Endothelial cell of umbilical vein (primary cell): ENCODE measurements at regions not wholly inside any gene's neighbourhood (a gene's known extent, or its start where the extent isn't known, plus 50 kb on each side); places are given as distances from the start of the nearest gene placed in this dataset.

ENCODE experiments used
- BruUV-seq: library from RNA; stranded (reverse); fragments of 400-500 nt; replicated peaks from 2 replicates; lab custom pipeline; 2021; lab: Mats Ljungman, UMichigan
- CTCF ChIA-PET: fragments of 300-600, 350-600 bp; sonication (Branson Sonifier 250); formaldehyde crosslinking; loops from one replicate; lab custom pipeline; 2021; ENCODE audit warnings: antibody characterized with exemption, inconsistent platforms; lab: Charles Lee
- POLR2A ChIA-PET: fragments of 300-600, 350-600 bp; sonication (Branson Sonifier 250); formaldehyde crosslinking; loops from one replicate; lab custom pipeline; 2021; ENCODE audit warnings: antibody characterized with exemption, inconsistent platforms; lab: Charles Lee
- DNase-seq: peaks from one replicate; pipeline ENCODE4 v3.0.0-alpha.2; 2011; ENCODE audit warnings: low read depth, low spot score
- FAIRE-seq: peaks from 2 replicates; lab custom pipeline; 2011; peaks lifted over from hg19 to GRCh38; lab: Jason Lieb, UNC
- H2AFZ ChIP-seq: 2 replicates; pipeline ENCODE4 v1.6.0; 2012; ENCODE audit warnings: low read depth, low read length, control low read depth, inconsistent platforms
- H3K27ac ChIP-seq: 2 replicates; pipeline ENCODE4 v1.5.1; 2011; ENCODE audit warnings: low read depth, mild to moderate bottlenecking, control low read depth, low read length, moderate library complexity; ENCODE audit not compliant: insufficient read depth
- H3K27me3 ChIP-seq, 2 experiments: 2 replicates each; pipeline versions ENCODE4 v1.6.0 to v1.6.1; 2011; ENCODE audit warnings: low read length in 2 of 2, mixed read lengths in 1 of 2; ENCODE audit not compliant: control insufficient read depth in 2 of 2, insufficient read depth in 2 of 2
- H3K36me3 ChIP-seq, 2 experiments: 2 replicates in 1 of 2; 3 replicates in 1 of 2; pipeline ENCODE4 v1.5.1; 2011; ENCODE audit warnings: low read length in 2 of 2, mild to moderate bottlenecking in 1 of 2, moderate library complexity in 1 of 2; ENCODE audit not compliant: control insufficient read depth in 2 of 2, insufficient read depth in 2 of 2; ENCODE audit errors: extremely low read depth in 1 of 2
- H3K4me1 ChIP-seq: 3 replicates; pipeline ENCODE4 v1.5.1; 2011; ENCODE audit warnings: mild to moderate bottlenecking, low read length; ENCODE audit not compliant: control insufficient read depth, insufficient read depth; ENCODE audit errors: extremely low read depth
- H3K4me2 ChIP-seq: 2 replicates; pipeline ENCODE4 v1.6.1; 2011; ENCODE audit warnings: low read length, control low read depth, mixed read lengths; ENCODE audit not compliant: insufficient read depth
- H3K4me3 ChIP-seq, 3 experiments: fragments of 200-600 bp in 1 of 3; sonication (generic), shearing (Covaris generic) in 1 of 3; replicated peaks in 1 of 3; 2 replicates each; pipeline ENCODE4 v1.5.1; 2011 to 2016; ENCODE audit warnings: control low read depth in 3 of 3, low read length in 3 of 3, mild to moderate bottlenecking in 2 of 3, inconsistent platforms in 1 of 3, low read depth in 1 of 3, moderate library complexity in 1 of 3; ENCODE audit not compliant: insufficient read depth in 1 of 3
- H3K79me2 ChIP-seq: 2 replicates; pipeline ENCODE4 v1.6.0; 2012; ENCODE audit warnings: low read length, inconsistent platforms; ENCODE audit not compliant: control insufficient read depth, insufficient read depth
- H3K9ac ChIP-seq: replicated peaks from 2 replicates; pipeline ENCODE3; 2011; ENCODE audit warnings: low read length, control low read depth; ENCODE audit not compliant: insufficient read depth; ENCODE audit errors: extremely low read depth
- H3K9me1 ChIP-seq: replicated peaks from 3 replicates; pipeline ENCODE4 v1.6.0; 2011; ENCODE audit warnings: mild to moderate bottlenecking, low read length; ENCODE audit not compliant: control insufficient read depth, insufficient read depth; ENCODE audit errors: extremely low read depth
- H3K9me3 ChIP-seq: replicated peaks from 2 replicates; pipeline ENCODE4 v1.5.1; 2012; ENCODE audit warnings: low read length, inconsistent platforms; ENCODE audit not compliant: control insufficient read depth, insufficient read depth
- H4K20me1 ChIP-seq: replicated peaks from 2 replicates; pipeline ENCODE3; 2011; ENCODE audit warnings: mild to moderate bottlenecking, low read length; ENCODE audit not compliant: control insufficient read depth, insufficient read depth; ENCODE audit errors: extremely low read depth
- EZH2 ChIP-seq: IDR thresholded peaks from 2 replicates; pipeline ENCODE4 v1.6.1; 2012; ENCODE audit warnings: borderline replicate concordance, low read depth, mild to moderate bottlenecking, moderate library complexity, low read length, inconsistent platforms; ENCODE audit not compliant: severe bottlenecking
- FOS ChIP-seq: IDR thresholded peaks from 2 replicates; pipeline ENCODE4 v1.6.1; 2011; ENCODE audit warnings: mild to moderate bottlenecking, low read length, moderate library complexity, borderline replicate concordance; ENCODE audit not compliant: insufficient read depth
- GATA2 ChIP-seq: IDR thresholded peaks from 2 replicates; pipeline ENCODE4 v1.7.0; 2011; ENCODE audit warnings: low read depth, mild to moderate bottlenecking, moderate library complexity, mixed read lengths, low read length; ENCODE audit not compliant: insufficient read length, insufficient read depth
- JUN ChIP-seq: IDR thresholded peaks from 2 replicates; pipeline ENCODE4 v1.6.1; 2011; ENCODE audit warnings: borderline replicate concordance, low read depth; ENCODE audit not compliant: insufficient read length, insufficient read depth
- MAX ChIP-seq: IDR thresholded peaks from 2 replicates; pipeline ENCODE4 v1.6.1; 2011; ENCODE audit not compliant: insufficient read depth, insufficient read length
- MYC ChIP-seq: IDR thresholded peaks from one replicate; pipeline ENCODE4 v1.6.1; 2011; ENCODE audit warnings: mild to moderate bottlenecking, low read depth, low read length
- POLR2A ChIP-seq: IDR thresholded peaks from 2 replicates; pipeline ENCODE4 v1.6.1; 2012; ENCODE audit warnings: low read depth, mild to moderate bottlenecking, control low read depth, low read length
- POLR2AphosphoS5 ChIP-seq: IDR thresholded peaks from 2 replicates; pipeline ENCODE4 v1.6.1; 2012; ENCODE audit warnings: low read depth, mild to moderate bottlenecking, control low read depth, low read length, moderate library complexity; ENCODE audit not compliant: insufficient read depth
- dilution Hi-C: fragments of 300-500 bp; cut with MboI; formaldehyde crosslinking; loops from one replicate; pipeline ENCODE4 v1.15.0; 2019; ENCODE audit warnings: low sequenced_read_pairs; ENCODE audit not compliant: extremely low pct_ligation_motif_present
- intact Hi-C: fragments of 100-400 bp; cut with micrococcal nuclease; formaldehyde crosslinking; loops from one replicate; pipeline ENCODE4 v1.10.0; 2022
- TF ChIP-seq, protein P1 (sequence below), 2 donors: IDR thresholded peaks; 1 replicate in 1 of 2; 2 replicates in 1 of 2; pipeline ENCODE4 v1.5.1; 2011; ENCODE audit warnings: low read length in 2 of 2, mild to moderate bottlenecking in 2 of 2, moderate library complexity in 2 of 2, control low read depth in 1 of 2, inconsistent platforms in 1 of 2, low read depth in 1 of 2; ENCODE audit not compliant: insufficient read depth in 1 of 2; ENCODE audit errors: extremely low read depth in 1 of 2

- no peak overlapping the region for H2AFZ ChIP-seq
- no peak overlapping the region for H3K9ac ChIP-seq
- BruUV-seq: no TSS peak
- H3K9me3 ChIP-seq: no peaks in the 10 kb centered on the region
- ChIA-PET CTCF (no interaction called here), POLR2A (no interaction called here)
- no peak overlapping the region for H3K27ac ChIP-seq
- DNase-seq: no peak
- H3K36me3 ChIP-seq: no peaks in the 10 kb centered on the region
- no peaks in the 10 kb centered on the region for H4K20me1 ChIP-seq
- H3K4me2 ChIP-seq: no peak overlapping the region
- no peaks in the 10 kb centered on the region for H3K27me3 ChIP-seq
- no peaks in the 10 kb centered on the region for H3K4me1 ChIP-seq
- H3K4me3 ChIP-seq: no peak overlapping the region
- no peak for FAIRE-seq
- dilution Hi-C loops: no loop called here
- intact Hi-C loops: no loop called here
- H3K9me1 ChIP-seq: no peaks in the 10 kb centered on the region
- no peaks in the 10 kb centered on the region for H3K79me2 ChIP-seq
- TF ChIP-seq EZH2: no peak
- no peak for TF ChIP-seq POLR2A
- TF ChIP-seq JUN: no peak
- TF ChIP-seq MYC: no peak
- TF ChIP-seq FOS: no peak
- no peak for TF ChIP-seq POLR2AphosphoS5
- TF ChIP-seq MAX: no peak
- no peak for TF ChIP-seq GATA2
- TF ChIP-seq, protein P1, sequence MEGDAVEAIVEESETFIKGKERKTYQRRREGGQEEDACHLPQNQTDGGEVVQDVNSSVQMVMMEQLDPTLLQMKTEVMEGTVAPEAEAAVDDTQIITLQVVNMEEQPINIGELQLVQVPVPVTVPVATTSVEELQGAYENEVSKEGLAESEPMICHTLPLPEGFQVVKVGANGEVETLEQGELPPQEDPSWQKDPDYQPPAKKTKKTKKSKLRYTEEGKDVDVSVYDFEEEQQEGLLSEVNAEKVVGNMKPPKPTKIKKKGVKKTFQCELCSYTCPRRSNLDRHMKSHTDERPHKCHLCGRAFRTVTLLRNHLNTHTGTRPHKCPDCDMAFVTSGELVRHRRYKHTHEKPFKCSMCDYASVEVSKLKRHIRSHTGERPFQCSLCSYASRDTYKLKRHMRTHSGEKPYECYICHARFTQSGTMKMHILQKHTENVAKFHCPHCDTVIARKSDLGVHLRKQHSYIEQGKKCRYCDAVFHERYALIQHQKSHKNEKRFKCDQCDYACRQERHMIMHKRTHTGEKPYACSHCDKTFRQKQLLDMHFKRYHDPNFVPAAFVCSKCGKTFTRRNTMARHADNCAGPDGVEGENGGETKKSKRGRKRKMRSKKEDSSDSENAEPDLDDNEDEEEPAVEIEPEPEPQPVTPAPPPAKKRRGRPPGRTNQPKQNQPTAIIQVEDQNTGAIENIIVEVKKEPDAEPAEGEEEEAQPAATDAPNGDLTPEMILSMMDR (IDR thresholded peaks at IDR 0.05; ENCODE audit: extremely low read depth in 1 of 2, insufficient read depth in 1 of 2, low read depth in 1 of 2, low read length in 2 of 2): no peak
These were observed 639.5 kb downstream of the PLPP3 start for GRCh38 chr1:55939866-55940265.
